ENCODE measurements at regions not wholly inside any gene's neighbourhood (a gene's known extent, or its start where the extent isn't known, plus 50 kb on each side); places are given as distances from the start of the nearest gene placed in this dataset.

DNA sequence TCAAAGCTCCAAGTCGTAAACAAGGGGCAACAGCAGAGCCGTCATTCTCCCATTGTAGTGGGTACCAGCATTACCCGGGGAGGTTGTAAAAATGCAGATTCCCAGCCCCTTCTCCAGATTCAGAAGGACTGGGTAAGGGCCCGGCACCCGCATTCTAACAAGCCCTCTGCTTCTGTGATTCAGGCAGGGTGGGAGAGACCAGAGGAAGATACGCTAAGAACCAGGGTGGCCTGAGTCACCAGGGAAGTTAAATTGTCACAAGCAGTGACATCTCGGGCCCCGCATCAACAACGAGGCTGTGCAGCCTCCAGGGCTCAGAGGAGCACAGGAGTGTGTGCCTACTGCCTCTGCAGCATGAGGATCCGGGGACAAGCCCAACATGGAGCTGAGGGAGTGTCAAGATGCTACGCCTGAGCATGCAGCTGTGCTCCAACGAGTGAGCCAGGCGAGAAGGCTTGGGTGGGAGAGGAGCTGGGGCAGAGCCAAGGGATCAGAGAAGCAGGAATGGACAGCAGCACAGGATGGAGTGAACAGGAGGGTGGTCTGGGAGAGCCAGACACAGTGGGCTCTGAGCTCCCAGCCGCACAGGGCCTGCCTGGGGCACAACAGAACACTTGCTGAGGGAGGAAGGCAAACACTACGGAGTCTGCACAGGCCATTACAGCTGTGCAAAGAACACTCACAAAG lies 68.5 kb downstream of the CPN2 start:
- Histone ChIP-seq H3K27ac (ENCODE audit: low read depth in 1 of 2, low read length in 2 of 2) (no peak overlapping the region), H3K9me3 (replicated peaks in 1 of 2; ENCODE audit: control insufficient read depth in 1 of 2, insufficient read depth in 1 of 2, low read length in 2 of 2) (no peaks in the 10 kb centered on the region), H3K36me3 (replicated peaks in 1 of 2; ENCODE audit: control insufficient read depth in 1 of 2, insufficient read depth in 2 of 2, low read length in 2 of 2) (no peaks in the 10 kb centered on the region), H3K27me3 (ENCODE audit: control insufficient read depth in 2 of 2, insufficient read depth in 2 of 2, low read length in 2 of 2) (no peaks in the 10 kb centered on the region), H3K9ac (ENCODE audit: insufficient read depth, low read length, poor library complexity, severe bottlenecking) (no peak overlapping the region), H3K79me2 (ENCODE audit: insufficient read depth, low read length) (no peaks in the 10 kb centered on the region), H2AFZ (ENCODE audit: insufficient read depth, low read depth, low read length, poor library complexity, severe bottlenecking) (no peak overlapping the region), H4K20me1 (ENCODE audit: insufficient read depth, low read length) (no peaks in the 10 kb centered on the region), H3K4me2 (replicated peaks; ENCODE audit: extremely low read depth, low read length, poor library complexity, severe bottlenecking) (no peak overlapping the region), H3K4me3 (replicated peaks in 1 of 3; ENCODE audit: low read depth in 2 of 3, low read length in 3 of 3) (no peak overlapping the region), H3K4me1 (ENCODE audit: control insufficient read depth in 1 of 2, insufficient read depth in 2 of 2, low read length in 2 of 2) (no peaks in the 10 kb centered on the region)
- Mint-ChIP-seq H3K4me3 (no peak overlapping the region), H3K9me3 (peaks cover 0 to 1% (median 0%) of the 10 kb centered on the region in 7 donors), H3K27me3 (ENCODE audit: low read depth in 3 of 3) (peaks cover 1 to 10% (median 6%) of the 10 kb centered on the region in 3 donors), H3K36me3 (no peaks in the 10 kb centered on the region), H3K4me1 (no peaks in the 10 kb centered on the region), H3K27ac (peak overlapping the region in 1 of 7 donors; percentile 48)
- no peak for DNase-seq
- TF ChIP-seq, protein P1, sequence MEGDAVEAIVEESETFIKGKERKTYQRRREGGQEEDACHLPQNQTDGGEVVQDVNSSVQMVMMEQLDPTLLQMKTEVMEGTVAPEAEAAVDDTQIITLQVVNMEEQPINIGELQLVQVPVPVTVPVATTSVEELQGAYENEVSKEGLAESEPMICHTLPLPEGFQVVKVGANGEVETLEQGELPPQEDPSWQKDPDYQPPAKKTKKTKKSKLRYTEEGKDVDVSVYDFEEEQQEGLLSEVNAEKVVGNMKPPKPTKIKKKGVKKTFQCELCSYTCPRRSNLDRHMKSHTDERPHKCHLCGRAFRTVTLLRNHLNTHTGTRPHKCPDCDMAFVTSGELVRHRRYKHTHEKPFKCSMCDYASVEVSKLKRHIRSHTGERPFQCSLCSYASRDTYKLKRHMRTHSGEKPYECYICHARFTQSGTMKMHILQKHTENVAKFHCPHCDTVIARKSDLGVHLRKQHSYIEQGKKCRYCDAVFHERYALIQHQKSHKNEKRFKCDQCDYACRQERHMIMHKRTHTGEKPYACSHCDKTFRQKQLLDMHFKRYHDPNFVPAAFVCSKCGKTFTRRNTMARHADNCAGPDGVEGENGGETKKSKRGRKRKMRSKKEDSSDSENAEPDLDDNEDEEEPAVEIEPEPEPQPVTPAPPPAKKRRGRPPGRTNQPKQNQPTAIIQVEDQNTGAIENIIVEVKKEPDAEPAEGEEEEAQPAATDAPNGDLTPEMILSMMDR (IDR thresholded peaks at IDR 0.05), result no peak
- 92% methylated on average over 13 of the region's 15 CpGs for WGBS (ENCODE audit: insufficient coverage)
- intact Hi-C loops (cut with micrococcal nuclease), result no loop called here

DNA sequence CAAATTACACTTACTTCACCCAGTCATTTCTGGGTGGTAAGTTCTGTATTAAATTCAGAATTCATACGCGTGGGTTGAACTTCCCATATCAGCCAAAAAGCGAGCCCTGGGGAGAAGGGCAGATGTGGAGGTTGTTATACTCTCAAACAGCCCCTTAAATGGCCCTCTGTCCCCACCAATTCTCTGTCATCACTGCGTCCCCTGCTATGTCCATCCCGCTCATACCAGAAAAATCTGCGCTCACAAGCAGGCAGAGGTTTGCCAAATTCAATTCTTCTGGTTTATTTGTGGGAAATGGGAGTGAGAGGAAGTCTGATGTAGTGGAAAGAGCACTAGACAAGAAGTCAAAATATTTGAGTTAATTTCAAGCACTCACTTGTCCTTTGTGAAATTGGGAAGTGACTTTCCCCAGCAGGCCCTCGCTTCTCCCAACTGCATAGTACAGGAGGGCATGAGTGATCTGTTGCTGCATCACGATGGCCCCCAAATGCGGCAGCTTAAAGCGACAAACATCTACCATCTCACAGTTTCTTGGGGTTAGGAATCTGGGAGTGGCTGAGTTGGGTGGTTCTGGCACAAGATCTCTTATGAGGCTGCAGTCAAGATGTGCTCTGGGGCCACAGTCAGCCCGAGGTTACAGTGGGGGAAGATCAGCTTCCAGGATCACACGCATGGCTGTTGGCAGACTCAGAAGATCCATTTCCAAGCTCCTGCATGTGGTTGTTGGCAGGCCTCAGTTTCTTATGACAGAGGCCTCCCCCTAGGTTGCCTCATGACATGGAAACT lies 67.7 kb downstream of the CPN2 start:
- peaks cover 6% of the 10 kb centered on the region in 3 donors for H3K27me3 Mint-ChIP-seq (ENCODE audit: low read depth in 3 of 3)
- H3K4me3 Mint-ChIP-seq, result no peak overlapping the region
- H3K4me2 ChIP-seq (replicated peaks; ENCODE audit: extremely low read depth, low read length, poor library complexity, severe bottlenecking), result no peak overlapping the region
- H3K79me2 ChIP-seq (ENCODE audit: insufficient read depth, low read length), result no peaks in the 10 kb centered on the region
- H3K9me3 Mint-ChIP-seq, result peaks cover 0 to 1% (median 0%) of the 10 kb centered on the region in 7 donors
- no peaks in the 10 kb centered on the region for H3K36me3 Mint-ChIP-seq
- no peak overlapping the region for H3K27ac ChIP-seq (ENCODE audit: low read depth in 1 of 2, low read length in 2 of 2)
- H3K27ac Mint-ChIP-seq, result peak overlapping the region in 1 of 7 donors; percentile 43
- no peaks in the 10 kb centered on the region for H3K27me3 ChIP-seq (ENCODE audit: control insufficient read depth in 2 of 2, insufficient read depth in 2 of 2, low read length in 2 of 2)
- TF ChIP-seq, protein P1 (IDR thresholded peaks at IDR 0.05), result no peak
- H3K4me1 ChIP-seq (ENCODE audit: control insufficient read depth in 1 of 2, insufficient read depth in 2 of 2, low read length in 2 of 2), result no peaks in the 10 kb centered on the region
- H3K36me3 ChIP-seq (replicated peaks in 1 of 2; ENCODE audit: control insufficient read depth in 1 of 2, insufficient read depth in 2 of 2, low read length in 2 of 2), result no peaks in the 10 kb centered on the region
- H2AFZ ChIP-seq (ENCODE audit: insufficient read depth, low read depth, low read length, poor library complexity, severe bottlenecking), result no peak overlapping the region
- intact Hi-C loops (cut with micrococcal nuclease), result no loop called here
- no peaks in the 10 kb centered on the region for H3K4me1 Mint-ChIP-seq
- no peak for DNase-seq
- WGBS (ENCODE audit: insufficient coverage), result 94% methylated on average over 2 of the region's 12 CpGs
- no peaks in the 10 kb centered on the region for H3K9me3 ChIP-seq (replicated peaks in 1 of 2; ENCODE audit: control insufficient read depth in 1 of 2, insufficient read depth in 1 of 2, low read length in 2 of 2)
- H3K9ac ChIP-seq (ENCODE audit: insufficient read depth, low read length, poor library complexity, severe bottlenecking), result no peak overlapping the region
- no peaks in the 10 kb centered on the region for H4K20me1 ChIP-seq (ENCODE audit: insufficient read depth, low read length)
- H3K4me3 ChIP-seq (replicated peaks in 1 of 3; ENCODE audit: low read depth in 2 of 3, low read length in 3 of 3), result no peak overlapping the region
